ENCODE measurements at regions not wholly inside any gene's neighbourhood (a gene's known extent, or its start where the extent isn't known, plus 50 kb on each side); places are given as distances from the start of the nearest gene placed in this dataset.
"Not testable (repeated sequence)": the region's sequence is repeated elsewhere in the genome, so short reads cannot be mapped to it uniquely, and the experiment has no call there.

DNA sequence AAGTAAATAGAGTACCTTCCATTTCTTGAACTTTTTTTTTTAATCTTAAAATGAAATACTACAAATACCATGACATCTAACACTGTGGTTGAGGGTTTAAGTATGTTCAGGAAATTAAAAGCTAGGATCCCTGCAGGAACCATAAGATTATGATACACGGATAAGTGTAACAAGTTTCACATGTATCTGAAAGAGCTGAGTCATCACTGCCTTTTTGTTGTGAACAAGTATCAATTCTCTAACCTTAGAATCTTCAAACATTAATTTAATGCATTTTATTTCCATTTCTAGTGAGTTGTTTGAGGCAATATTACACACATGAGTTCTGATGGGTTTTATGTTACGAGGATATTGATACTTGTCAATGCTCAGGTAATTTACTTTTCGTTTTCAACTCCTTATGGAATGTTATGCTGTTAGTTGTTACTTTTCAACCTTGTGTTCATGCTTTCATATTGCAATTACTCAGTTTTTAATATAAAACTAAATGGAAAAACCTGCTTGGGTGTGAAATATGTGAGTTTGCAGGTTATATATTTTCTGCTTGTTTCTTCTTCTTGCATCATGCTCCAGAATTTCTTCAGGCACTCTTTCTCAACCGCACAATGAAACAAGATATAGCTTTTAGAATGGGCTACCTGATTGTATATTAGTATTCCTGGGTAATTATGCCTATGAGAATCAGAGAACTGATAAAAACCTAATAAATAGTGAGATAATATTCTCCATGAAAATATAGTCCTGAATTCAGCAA is 361.3 kb upstream of the MTNR1B start:
- Histone ChIP-seq H3K9me3 (ENCODE audit: control insufficient read depth, insufficient read depth, low read depth, low read length) (no peaks in the 10 kb centered on the region), H3K4me3 (ENCODE audit: low read depth in 2 of 2, low read length in 2 of 2) (no peak overlapping the region), H3K27me3 (ENCODE audit: control insufficient read depth, insufficient read depth, low read length) (0 out of 2 replicates have a peak, but pooled peaks cover 3% of the 10 kb centered on the region), H3K36me3 (ENCODE audit: control insufficient read depth, insufficient read depth, low read length) (no peaks in the 10 kb centered on the region), H3K4me1 (ENCODE audit: control insufficient read depth, insufficient read depth, low read length) (no peaks in the 10 kb centered on the region), H3K27ac (ENCODE audit: low read length) (no peak overlapping the region)
- DNase-seq (ENCODE audit: low read depth, low spot score) (no peak), ATAC-seq (no peak)
- no TSS peak for BruUV-seq (replicated peaks)
- CTCF ChIA-PET = no interaction called here
- TF ChIP-seq POLR2AphosphoS5 (IDR thresholded peaks at IDR 0.05; ENCODE audit: low read depth, low read length) = no peak
- TF ChIP-seq, protein P1, sequence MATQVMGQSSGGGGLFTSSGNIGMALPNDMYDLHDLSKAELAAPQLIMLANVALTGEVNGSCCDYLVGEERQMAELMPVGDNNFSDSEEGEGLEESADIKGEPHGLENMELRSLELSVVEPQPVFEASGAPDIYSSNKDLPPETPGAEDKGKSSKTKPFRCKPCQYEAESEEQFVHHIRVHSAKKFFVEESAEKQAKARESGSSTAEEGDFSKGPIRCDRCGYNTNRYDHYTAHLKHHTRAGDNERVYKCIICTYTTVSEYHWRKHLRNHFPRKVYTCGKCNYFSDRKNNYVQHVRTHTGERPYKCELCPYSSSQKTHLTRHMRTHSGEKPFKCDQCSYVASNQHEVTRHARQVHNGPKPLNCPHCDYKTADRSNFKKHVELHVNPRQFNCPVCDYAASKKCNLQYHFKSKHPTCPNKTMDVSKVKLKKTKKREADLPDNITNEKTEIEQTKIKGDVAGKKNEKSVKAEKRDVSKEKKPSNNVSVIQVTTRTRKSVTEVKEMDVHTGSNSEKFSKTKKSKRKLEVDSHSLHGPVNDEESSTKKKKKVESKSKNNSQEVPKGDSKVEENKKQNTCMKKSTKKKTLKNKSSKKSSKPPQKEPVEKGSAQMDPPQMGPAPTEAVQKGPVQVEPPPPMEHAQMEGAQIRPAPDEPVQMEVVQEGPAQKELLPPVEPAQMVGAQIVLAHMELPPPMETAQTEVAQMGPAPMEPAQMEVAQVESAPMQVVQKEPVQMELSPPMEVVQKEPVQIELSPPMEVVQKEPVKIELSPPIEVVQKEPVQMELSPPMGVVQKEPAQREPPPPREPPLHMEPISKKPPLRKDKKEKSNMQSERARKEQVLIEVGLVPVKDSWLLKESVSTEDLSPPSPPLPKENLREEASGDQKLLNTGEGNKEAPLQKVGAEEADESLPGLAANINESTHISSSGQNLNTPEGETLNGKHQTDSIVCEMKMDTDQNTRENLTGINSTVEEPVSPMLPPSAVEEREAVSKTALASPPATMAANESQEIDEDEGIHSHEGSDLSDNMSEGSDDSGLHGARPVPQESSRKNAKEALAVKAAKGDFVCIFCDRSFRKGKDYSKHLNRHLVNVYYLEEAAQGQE (IDR thresholded peaks at IDR 0.05; ENCODE audit: insufficient read depth in 1 of 2, low read depth in 2 of 2, low read length in 1 of 2) = no peak
- TF ChIP-seq, protein P2, sequence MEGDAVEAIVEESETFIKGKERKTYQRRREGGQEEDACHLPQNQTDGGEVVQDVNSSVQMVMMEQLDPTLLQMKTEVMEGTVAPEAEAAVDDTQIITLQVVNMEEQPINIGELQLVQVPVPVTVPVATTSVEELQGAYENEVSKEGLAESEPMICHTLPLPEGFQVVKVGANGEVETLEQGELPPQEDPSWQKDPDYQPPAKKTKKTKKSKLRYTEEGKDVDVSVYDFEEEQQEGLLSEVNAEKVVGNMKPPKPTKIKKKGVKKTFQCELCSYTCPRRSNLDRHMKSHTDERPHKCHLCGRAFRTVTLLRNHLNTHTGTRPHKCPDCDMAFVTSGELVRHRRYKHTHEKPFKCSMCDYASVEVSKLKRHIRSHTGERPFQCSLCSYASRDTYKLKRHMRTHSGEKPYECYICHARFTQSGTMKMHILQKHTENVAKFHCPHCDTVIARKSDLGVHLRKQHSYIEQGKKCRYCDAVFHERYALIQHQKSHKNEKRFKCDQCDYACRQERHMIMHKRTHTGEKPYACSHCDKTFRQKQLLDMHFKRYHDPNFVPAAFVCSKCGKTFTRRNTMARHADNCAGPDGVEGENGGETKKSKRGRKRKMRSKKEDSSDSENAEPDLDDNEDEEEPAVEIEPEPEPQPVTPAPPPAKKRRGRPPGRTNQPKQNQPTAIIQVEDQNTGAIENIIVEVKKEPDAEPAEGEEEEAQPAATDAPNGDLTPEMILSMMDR (IDR thresholded peaks at IDR 0.05) = no peak
- no peak for TF ChIP-seq TCF7L2 (IDR thresholded peaks at IDR 0.05; ENCODE audit: low read depth, low read length)
- TF ChIP-seq SIN3A (IDR thresholded peaks at IDR 0.05; ENCODE audit: borderline replicate concordance, insufficient read depth, low read depth, low read length) = no peak
- in situ Hi-C loops (cut with HindIII; ENCODE audit: low pct_unique_long_range_greater_than_20kb, low sequenced_read_pairs) (no loop called here), intact Hi-C loops (cut with micrococcal nuclease; ENCODE audit: unreplicated experiment) (no loop called here)
- POLR2A ChIA-PET = no interaction called here

DNA sequence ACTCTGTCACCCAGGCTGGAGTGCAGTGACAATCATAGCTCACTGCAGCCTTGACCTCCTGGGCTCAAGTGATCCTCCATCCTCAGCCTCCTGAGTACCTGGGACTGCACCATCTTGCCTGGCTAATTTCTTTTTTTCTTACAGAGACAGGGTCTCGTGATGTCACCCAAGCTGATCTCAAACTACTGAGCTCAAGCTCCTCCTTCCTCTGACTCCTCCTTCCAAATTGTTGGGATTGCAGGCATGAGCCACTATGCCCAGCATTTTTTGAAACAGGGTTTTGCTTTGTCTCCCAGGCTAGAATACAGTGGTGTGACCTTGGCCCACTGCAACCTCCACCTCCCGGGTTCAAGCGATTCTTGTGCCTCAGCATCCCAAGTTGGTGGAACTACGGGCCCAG is 358.3 kb upstream of the MTNR1B start:
- H3K4me3 ChIP-seq (ENCODE audit: low read depth in 2 of 2, low read length in 2 of 2) = no peak overlapping the region
- in situ Hi-C loops (cut with HindIII; ENCODE audit: low pct_unique_long_range_greater_than_20kb, low sequenced_read_pairs) = no loop called here
- H3K27ac ChIP-seq (ENCODE audit: low read length) = no peak overlapping the region
- no TSS peak for BruUV-seq (replicated peaks)
- TF ChIP-seq, protein P1 (IDR thresholded peaks at IDR 0.05; ENCODE audit: insufficient read depth in 1 of 2, low read depth in 2 of 2, low read length in 1 of 2) = no peak
- TF ChIP-seq, protein P2 (IDR thresholded peaks at IDR 0.05) = no peak
- ChIA-PET POLR2A (no interaction called here), CTCF (no interaction called here)
- DNase-seq (ENCODE audit: low read depth, low spot score) (no peak), ATAC-seq (no peak)
- no peaks in the 10 kb centered on the region for H3K4me1 ChIP-seq (ENCODE audit: control insufficient read depth, insufficient read depth, low read length)
- H3K36me3 ChIP-seq (ENCODE audit: control insufficient read depth, insufficient read depth, low read length) = no peaks in the 10 kb centered on the region
- H3K27me3 ChIP-seq (ENCODE audit: control insufficient read depth, insufficient read depth, low read length) = 0 out of 2 replicates have a peak, but pooled peaks cover 3% of the 10 kb centered on the region
- intact Hi-C loops (cut with micrococcal nuclease; ENCODE audit: unreplicated experiment) = no loop called here
- H3K9me3 ChIP-seq (ENCODE audit: control insufficient read depth, insufficient read depth, low read depth, low read length) = no peaks in the 10 kb centered on the region

DNA sequence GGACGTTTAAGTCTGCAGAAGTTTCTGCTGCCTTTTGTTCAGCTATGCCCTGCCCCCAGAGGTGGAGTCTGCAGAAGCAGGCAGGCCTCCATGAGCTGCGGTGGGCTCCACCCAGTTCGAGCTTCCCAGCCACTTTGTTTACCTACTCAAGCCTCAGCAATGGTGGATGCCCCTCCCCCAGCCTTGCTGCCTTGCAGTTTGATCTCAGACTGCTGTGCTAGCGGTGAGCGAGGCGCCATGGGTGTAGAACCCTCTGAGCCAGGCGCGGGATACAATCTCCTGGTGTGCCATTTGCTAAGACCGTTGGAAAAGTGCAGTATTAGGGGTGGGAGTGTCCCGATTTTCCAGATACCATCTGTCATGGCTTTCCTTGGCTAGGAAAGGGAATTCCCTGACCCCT is 351.4 kb upstream of the MTNR1B start:
- CTCF ChIA-PET; ATAC-seq; H3K4me3 ChIP-seq (ENCODE audit: low read depth in 2 of 2, low read length in 2 of 2); H3K36me3 ChIP-seq (ENCODE audit: control insufficient read depth, insufficient read depth, low read length); H3K27me3 ChIP-seq (ENCODE audit: control insufficient read depth, insufficient read depth, low read length); H3K9me3 ChIP-seq (ENCODE audit: control insufficient read depth, insufficient read depth, low read depth, low read length); DNase-seq (ENCODE audit: low read depth, low spot score); POLR2A ChIA-PET; in situ Hi-C loops (cut with HindIII; ENCODE audit: low pct_unique_long_range_greater_than_20kb, low sequenced_read_pairs); intact Hi-C loops (cut with micrococcal nuclease; ENCODE audit: unreplicated experiment); H3K4me1 ChIP-seq (ENCODE audit: control insufficient read depth, insufficient read depth, low read length); H3K27ac ChIP-seq (ENCODE audit: low read length); BruUV-seq (replicated peaks): not testable (repeated sequence)

All from Panc1 (cell line).